ENCODE measurements at regions not wholly inside any gene's neighbourhood (a gene's known extent, or its start where the extent isn't known, plus 50 kb on each side); places are given as distances from the start of the nearest gene placed in this dataset.

GRCh38 chr16:17017442-17017841 lies 453.3 kb downstream of the XYLT1 start:
- TF ChIP-seq CTCF (IDR thresholded peaks at IDR 0.05; ENCODE audit: insufficient read depth, low read length, poor library complexity, severe bottlenecking): no peak
- no peak for TF ChIP-seq EZH2phosphoT487 (conservative IDR thresholded peaks at IDR 0.05; ENCODE audit: low read length)

Measured in SU-DHL-6 (cell line).